Fibroblast of pulmonary artery (primary cell): ENCODE measurements at regions not wholly inside any gene's neighbourhood (a gene's known extent, or its start where the extent isn't known, plus 50 kb on each side); places are given as distances from the start of the nearest gene placed in this dataset.
"Not testable (repeated sequence)": the region's sequence is repeated elsewhere in the genome, so short reads cannot be mapped to it uniquely, and the experiment has no call there.

Experiments used
- DNase-seq: peaks from one replicate; pipeline ENCODE4 v3.0.0-alpha.2; 2010; ENCODE audit warnings: low read depth
- H3K4me3 ChIP-seq: replicated peaks from 2 replicates; pipeline ENCODE4 v1.5.1; 2011; ENCODE audit warnings: low read depth, mild to moderate bottlenecking, control low read depth, low read length, moderate library complexity
- TF ChIP-seq, protein P1 (sequence below): IDR thresholded peaks from 2 replicates; pipeline ENCODE4 v1.5.1; 2011; ENCODE audit warnings: mild to moderate bottlenecking, control low read depth, low read length, inconsistent platforms; ENCODE audit errors: missing control alignments

DNA sequence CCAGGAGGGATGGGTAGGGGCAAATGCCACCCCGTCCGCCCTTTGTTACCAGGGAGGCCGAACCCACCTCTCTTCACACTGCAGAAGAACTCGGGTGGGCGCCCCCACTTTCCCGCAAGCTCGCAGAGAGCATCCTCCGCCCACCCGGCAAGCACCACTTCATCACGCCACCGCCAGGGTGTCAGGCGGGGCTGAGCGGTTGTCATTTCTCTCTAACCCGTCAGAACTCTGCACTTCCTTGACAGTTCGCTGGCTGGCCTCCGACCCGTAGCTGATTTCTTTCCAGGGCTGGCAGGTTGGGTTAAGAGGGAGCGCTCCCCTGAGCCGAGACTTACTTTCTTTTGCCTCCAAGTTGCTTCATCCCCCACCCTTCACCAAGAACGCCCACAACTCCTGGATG is 130.7 kb downstream of the CRLF3 start:
- H3K4me3 ChIP-seq, DNase-seq: not testable (repeated sequence)
- TF ChIP-seq, protein P1, sequence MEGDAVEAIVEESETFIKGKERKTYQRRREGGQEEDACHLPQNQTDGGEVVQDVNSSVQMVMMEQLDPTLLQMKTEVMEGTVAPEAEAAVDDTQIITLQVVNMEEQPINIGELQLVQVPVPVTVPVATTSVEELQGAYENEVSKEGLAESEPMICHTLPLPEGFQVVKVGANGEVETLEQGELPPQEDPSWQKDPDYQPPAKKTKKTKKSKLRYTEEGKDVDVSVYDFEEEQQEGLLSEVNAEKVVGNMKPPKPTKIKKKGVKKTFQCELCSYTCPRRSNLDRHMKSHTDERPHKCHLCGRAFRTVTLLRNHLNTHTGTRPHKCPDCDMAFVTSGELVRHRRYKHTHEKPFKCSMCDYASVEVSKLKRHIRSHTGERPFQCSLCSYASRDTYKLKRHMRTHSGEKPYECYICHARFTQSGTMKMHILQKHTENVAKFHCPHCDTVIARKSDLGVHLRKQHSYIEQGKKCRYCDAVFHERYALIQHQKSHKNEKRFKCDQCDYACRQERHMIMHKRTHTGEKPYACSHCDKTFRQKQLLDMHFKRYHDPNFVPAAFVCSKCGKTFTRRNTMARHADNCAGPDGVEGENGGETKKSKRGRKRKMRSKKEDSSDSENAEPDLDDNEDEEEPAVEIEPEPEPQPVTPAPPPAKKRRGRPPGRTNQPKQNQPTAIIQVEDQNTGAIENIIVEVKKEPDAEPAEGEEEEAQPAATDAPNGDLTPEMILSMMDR = peak; percentile 18

DNA sequence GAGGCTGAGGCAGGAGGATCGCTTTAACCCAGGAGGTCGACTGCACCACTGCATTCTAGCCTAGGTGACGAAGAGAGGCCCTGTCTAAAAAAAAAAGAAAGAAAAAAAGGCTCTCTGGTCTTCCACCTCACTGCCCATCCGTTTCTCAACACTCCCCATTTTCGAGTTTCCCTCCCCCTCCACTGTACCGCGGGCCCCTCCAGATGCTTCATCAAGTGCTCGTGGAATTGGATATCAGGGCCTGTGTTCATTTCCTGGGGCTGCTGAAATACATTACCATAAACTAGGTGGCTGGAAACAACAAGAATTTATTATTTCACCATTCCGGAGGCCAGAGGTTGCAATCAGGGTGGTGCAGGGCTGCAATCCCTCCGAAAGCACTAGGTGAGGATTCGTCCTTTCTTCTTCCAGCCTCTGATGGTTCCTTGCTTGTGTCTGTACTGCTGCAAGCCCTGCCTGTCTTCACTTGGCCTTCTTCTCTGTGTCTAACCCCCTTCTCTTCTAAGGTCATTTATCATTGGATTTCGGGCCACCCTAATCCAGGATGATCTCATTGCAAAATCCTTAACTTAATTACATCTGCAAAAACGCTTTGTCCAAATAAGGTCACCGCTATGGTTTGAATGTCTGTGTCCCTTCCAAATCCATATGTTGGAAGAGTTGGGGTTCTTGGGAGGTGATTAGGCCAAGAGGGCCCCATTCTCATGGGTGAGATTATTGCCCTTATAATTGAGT is 135.1 kb downstream of the CRLF3 start:
- not testable (repeated sequence) for DNase-seq, H3K4me3 ChIP-seq

DNA sequence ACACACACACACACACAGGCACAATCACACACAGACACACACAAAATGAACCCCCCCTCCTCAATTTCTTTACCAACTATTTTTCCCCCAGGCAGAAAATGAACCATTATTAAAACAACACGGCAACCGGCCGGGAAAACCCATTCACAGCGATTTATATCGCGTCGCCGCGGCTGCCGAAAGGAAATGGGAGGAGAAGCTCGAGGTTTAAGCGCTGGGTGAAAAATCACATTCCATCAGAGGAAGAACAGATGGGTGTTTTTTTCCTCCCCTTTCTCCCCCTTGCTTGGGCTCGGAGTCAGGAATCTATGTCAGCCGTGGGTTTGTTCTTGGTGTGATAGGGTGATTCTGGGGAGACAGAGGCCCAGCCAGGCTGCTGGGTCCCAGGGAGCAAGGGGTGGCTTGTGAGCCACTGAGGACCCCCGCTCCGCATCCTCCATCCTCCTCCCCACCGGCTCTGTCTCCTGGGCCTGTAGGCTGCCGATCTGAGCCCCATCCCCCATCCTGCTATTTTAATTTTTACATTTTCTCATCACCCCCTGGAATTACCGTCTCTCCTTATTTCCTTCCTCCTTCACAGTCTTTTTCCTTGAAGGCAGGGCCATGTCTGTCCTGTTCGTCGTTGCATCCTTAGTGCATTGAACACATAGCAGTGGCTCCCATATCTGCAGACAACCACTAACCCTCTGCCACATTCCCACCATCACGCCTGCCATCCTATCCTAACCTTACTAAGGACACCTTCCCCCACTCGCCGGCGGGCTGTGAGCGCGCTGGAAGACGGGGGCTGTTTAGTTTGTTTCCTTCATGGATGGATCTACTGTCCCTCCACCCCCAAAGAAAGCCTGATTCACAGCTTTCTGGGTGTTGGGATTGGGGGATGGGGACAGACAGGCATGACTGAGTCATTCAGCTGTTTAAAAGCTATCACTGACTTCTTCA is 137.7 kb downstream of the CRLF3 start:
- peak; percentile 55 for DNase-seq
- H3K4me3 ChIP-seq = peak overlapping the region; percentile 21

DNA sequence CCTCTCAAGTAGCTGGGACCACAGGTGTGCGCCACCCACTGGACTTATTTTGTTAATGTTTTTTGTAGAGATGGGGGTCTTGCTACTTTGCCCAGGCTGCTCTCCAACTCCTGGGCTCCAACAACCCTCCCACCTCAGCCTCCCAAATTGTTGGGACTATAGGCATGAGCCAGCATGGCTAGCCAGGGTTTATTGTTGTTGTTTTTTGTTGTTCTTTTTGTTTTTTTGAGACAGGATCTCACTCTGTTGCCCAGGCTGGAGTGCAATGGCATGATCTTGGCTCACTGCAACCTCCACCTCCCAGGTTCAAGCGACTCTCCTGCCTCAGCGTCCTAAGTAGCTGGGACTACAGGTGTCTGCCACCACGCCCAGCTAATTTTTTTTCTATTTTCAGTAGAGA is 142.2 kb downstream of the CRLF3 start:
- not testable (repeated sequence) for DNase-seq, H3K4me3 ChIP-seq

DNA sequence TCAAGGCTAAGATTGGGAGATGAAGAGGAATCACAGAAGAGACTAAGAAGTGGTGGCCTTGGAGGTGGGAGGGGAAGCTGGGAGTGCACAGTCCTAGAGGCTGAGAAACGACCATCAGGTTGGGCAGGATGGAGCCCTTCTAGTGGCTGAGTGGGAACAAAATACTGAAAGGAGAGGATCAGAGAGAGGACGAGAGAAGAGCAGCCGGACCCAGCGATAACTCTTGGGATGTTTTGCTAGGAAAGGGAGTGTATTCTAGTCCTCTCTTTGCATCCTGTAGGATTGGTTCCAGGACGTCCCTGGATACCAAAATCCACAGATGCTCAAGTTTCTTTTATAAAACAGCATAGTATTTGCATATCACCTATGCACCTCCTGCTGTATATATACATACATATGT is 143.8 kb downstream of the CRLF3 start:
- not testable (repeated sequence) for H3K4me3 ChIP-seq, DNase-seq

DNA sequence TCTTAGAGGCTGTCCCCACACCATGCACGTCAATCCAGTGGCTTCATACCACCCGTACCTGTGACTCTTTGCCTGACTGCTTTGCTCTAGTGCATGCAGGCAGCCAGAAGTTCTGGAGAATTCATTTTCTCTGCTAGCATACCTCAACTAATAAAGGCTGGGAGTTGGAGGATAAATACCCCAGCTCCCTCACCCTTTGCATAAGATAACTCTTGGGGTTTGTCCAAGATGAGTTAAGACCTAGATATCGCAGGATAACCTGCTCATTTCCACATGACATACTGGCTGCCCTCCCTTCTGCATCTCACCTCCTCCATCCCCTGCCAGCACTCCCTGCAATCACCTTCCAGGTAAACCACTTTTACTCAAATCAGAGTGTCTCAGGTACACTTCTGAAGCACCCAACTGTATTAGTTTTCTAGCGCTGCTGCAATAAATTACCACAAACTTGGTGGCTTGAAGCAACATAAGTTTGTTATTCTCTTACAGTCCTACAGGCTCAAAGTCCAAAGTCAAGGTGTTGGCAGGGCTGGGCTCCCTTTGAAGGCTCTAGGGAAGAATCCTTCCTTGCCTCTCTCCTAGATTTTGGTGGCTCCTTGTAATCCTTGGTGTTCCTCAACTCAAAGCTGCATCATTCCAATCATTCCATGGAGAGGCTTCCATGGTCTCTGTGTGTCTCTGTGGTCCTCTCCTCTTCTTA is 146.8 kb downstream of the CRLF3 start:
- TF ChIP-seq, protein P1 = no peak
- DNase-seq = no peak

DNA sequence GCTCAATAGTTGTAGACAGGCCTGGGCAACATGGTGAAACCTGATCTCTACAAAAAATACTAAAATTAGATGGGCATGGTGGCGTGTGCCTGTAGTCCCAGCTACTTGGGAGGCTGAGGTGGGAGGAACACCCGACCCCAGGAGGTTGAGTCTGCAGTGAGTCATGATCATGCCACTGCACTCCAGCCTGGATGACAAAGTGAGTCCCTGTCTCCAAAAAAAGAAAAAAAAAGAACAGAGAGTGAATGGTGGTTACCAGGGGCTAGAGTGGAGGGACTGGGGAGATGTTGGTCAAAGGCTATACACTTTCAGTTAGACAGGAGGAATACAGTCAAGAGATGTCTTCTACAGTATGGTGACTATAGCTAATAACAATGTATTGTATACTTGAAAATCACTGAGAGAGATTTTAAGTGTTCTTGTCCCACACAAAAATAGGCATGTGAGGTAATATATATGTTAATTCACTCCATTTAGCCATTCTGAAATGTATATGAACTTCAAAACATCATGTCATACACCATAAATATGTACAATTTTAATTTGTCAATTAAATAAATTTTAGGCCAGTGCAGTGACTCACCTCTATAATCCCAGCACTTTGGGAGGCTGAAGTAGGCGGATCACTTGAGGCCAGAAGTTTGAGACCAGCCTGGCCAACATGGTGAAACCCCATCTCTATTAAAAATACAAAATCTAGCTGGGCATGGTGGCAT is 148.6 kb downstream of the CRLF3 start:
- H3K4me3 ChIP-seq, DNase-seq: not testable (repeated sequence)

More for the DNA sequence above, 146.8 kb downstream of the CRLF3 start:
- H3K4me3 ChIP-seq = no peak overlapping the region

DNA sequence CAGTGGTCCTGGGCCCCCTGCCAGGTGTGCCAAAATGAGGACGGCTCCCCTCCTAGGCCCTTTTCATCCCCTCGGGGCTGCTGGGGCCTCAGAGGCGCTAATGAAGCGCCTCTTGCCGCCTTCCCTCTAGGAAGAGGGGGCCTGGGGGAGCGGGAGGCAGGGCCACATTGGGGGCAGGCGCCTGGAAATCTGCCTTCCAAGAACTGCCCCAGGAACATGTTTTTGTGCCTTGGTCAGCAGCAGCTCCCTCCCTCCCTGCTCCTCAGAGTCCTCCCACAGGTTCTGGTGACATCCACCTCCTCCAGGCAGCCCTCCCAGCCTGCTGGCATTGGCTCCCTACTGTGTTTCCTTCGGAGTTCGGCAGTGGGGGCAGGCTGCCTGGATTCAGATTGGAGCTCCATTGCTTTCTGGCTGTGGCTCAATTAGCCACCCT is 155.3 kb downstream of the CRLF3 start:
- DNase-seq, H3K4me3 ChIP-seq: not testable (repeated sequence)

DNA sequence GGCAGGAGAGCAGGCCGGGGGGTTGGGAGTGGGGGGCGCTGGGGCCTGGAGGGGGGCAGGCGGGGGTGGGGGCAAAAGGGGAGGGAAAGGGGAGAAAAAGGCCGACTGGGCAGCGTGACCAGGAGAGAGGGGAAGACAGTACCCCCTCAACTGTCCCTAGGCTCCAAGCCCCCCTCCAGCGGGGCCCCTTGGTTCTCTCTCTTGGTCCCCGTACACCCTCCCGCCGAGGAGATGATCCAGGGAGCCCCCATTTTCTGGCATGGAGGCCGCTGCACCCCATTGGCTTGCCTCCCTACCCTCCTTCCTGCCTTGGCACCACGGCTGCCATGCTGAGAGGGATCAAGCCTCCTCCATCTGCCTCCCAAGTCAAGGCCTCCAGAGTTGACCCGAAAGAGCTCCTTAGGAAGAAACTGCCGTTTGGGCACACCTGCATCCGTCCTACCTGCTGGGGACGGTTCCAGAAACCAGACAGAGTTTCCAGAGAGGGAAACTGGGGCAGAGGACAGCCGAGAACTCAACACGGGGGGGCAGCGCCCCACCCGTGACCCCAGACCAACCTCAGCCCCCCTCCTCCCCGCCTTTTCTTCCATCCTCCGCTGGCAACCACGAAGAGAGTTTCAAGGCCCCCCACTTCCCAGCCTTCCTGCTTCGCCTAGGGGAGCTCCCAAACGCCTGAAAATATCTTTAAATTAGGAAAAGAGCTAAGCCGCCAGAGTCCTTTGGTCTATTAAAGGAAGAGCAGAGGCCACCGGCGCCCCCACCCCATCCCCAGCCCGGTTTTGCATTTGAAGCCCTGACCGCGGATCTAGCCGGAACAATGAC is 155.9 kb downstream of the CRLF3 start:
- not testable (repeated sequence) for H3K4me3 ChIP-seq, DNase-seq

DNA sequence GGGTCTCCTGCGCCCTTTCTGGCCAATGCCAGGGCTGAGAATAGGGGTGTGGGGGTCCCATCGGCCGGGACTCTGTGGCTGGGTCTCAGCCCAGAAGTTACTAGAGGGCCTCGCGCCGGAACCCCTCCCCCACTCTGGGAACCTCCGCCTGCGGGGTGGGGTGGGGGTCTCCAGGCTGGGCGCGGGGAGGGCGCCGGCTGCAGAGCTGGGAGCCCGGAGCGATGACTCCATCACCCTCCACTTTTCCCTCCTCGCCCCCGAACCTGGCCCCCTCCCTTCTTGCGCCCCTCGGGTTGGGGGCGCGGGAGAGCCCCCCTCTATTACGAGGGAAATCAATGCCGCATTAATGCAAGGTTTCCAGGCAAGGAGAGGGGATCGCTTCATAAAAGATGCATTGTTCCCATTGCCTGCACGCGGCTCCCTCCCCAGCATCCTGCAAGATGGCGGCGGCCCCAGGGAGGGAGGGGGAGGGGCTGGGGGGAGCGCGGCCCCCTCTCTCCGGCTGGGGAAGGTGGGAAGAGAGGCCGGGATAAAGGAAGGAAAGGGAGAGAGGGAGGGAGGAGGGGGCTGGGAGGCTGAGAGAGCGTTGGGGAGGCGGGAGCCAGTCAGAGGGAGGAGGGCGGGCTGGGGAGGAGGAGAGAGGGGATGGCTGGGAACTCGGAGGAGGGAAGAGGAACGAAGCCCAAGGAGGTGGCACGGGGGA is 156.7 kb downstream of the CRLF3 start:
- peak; percentile 81 for DNase-seq
- H3K4me3 ChIP-seq = peak overlapping the region; percentile 50

DNA sequence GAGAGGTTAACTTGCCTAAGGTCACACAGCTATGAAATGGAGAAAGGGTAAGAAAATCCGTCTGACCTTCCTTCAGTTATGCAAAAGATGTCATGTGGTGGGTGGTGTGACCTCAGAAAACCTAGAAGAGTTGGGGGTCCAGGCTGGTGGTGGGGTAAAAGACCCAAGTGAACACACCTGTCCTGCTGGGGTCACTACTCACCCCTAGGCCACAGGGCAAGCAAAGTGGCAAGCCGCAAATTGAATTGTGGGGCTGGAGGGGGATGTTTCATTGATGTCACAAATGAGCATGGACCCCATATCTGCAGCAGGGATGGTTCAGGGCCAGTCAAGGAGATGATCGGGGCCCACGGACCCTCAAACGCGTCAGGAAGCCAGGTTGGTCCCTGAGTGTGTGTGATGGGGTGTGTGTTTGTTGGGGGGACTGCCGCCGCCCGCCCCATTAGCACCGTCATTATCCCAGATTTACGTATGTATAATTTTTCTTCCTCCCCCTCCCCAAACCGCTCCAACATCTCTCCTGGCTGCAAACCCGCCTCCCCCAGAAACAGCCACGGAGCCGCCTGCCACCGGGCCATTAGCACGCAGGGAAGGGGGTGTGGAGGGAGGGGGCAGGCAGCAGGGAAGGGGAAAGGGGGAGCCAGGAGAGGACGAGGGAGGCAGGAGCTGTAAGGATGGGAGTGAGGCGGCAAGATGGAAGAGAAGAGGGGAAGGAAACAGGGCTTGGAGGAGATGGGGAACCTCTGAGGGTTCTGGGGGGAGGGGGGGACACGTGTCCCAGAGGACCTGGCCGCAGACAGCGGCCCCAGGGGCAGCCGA is 157.4 kb downstream of the CRLF3 start:
- not testable (repeated sequence) for DNase-seq
- H3K4me3 ChIP-seq = peak overlapping the region; percentile 50

DNA sequence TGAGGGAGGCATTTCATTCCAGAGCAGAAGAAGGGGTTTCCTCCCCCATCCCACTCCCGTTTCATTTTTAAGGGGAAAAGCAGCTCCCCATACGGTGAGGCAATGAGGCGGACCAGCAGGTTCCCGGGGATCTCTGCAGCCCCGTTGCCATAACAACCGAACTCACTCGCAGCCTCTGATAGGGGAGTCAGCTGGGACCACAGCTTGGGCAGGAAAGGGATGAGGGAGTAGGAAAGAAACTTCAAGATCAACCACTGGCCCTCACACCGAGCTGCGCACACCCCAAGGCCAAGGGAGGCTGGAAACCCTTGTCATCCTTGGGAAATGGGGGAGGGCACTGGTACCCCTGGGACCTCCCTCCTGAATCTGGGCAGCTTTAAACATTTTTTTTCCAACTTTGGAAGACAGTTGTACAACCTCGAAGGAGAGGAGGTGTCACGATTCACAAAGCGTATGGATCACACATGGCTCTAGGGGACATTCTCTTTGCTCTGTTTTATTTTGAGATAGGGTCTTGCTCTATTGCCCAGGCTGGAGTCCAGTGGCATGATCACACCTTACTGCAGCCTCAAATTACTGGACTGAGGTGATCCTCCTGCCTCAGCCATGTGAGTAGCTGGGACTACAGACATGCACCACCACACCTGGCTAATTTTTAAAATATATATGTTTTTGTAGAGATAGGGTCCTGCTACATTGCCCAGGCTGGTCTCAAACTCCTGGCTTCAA is 160.6 kb downstream of the CRLF3 start:
- DNase-seq = peak; percentile 18
- H3K4me3 ChIP-seq = not testable (repeated sequence)

DNA sequence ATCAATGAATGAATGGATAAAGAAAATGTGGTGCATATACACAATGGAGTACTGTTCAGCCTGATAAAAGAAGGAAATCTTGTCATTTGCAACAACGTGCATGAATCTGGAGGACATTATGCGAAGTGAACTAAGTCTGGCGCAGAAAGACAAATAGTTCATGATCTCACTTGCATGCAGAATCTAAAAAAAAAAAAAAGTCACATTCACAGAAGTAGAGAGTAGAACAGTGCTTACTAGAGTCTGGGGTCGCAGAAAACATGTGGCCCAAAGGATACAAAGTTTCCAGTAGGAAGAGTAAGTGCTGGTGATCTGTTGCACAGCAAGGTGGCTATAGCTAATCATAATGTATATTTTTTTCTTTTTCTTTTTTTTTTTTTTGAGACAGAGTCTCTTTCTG is 167.3 kb downstream of the CRLF3 start:
- not testable (repeated sequence) for DNase-seq

More for the DNA sequence above, 167.3 kb downstream of the CRLF3 start:
- H3K4me3 ChIP-seq = not testable (repeated sequence)
